CMK (cell line): ENCODE measurements at regions not wholly inside any gene's neighbourhood (a gene's known extent, or its start where the extent isn't known, plus 50 kb on each side); places are given as distances from the start of the nearest gene placed in this dataset.

Experiments used
- DNase-seq: peaks from one replicate; pipeline ENCODE4 v3.0.0-alpha.2; 2010; ENCODE audit warnings: low read depth

GRCh38 chr4:111717921-111718320, 427.3 kb upstream of the FAM241A start:
- no peak for DNase-seq

- no peak for DNase-seq
Observed at GRCh38 chr4:111718763-111719559, 426.3 kb upstream of the FAM241A start.

- no peak for DNase-seq
Observed at GRCh38 chr4:111720866-111721265, 424.4 kb upstream of the FAM241A start.

GRCh38 chr4:111722213-111722720, 423.0 kb upstream of the FAM241A start:
- DNase-seq = no peak

GRCh38 chr4:111736516-111736915, 408.7 kb upstream of the FAM241A start:
- DNase-seq = no peak

- no peak for DNase-seq
Observed at GRCh38 chr4:111744847-111745246, 400.4 kb upstream of the FAM241A start.

- no peak for DNase-seq
Observed at GRCh38 chr4:111748157-111748556, 397.1 kb upstream of the FAM241A start.

- no peak for DNase-seq
Observed at GRCh38 chr4:111754003-111754402, 391.3 kb upstream of the FAM241A start.

GRCh38 chr4:111755571-111755970, 389.7 kb upstream of the FAM241A start:
- DNase-seq = no peak

GRCh38 chr4:111761531-111761930, 383.7 kb upstream of the FAM241A start:
- no peak for DNase-seq

GRCh38 chr4:111770514-111770913, 374.7 kb upstream of the FAM241A start:
- no peak for DNase-seq

- no peak for DNase-seq
Observed at GRCh38 chr4:111773858-111774257, 371.4 kb upstream of the FAM241A start.

- DNase-seq = no peak
Observed at GRCh38 chr4:111775556-111776297, 369.5 kb upstream of the FAM241A start.

GRCh38 chr4:111776561-111776960, 368.7 kb upstream of the FAM241A start:
- DNase-seq = no peak

GRCh38 chr4:111778543-111778942, 366.7 kb upstream of the FAM241A start:
- no peak for DNase-seq

- DNase-seq = no peak
Observed at GRCh38 chr4:111780965-111781364, 364.3 kb upstream of the FAM241A start.

GRCh38 chr4:111781611-111782010, 363.6 kb upstream of the FAM241A start:
- DNase-seq = no peak

- DNase-seq = no peak
Observed at GRCh38 chr4:111788099-111788498, 357.2 kb upstream of the FAM241A start.

GRCh38 chr4:111789901-111790640, 355.2 kb upstream of the FAM241A start:
- DNase-seq = no peak

GRCh38 chr4:111792632-111793031, 352.6 kb upstream of the FAM241A start:
- DNase-seq = no peak

- no peak for DNase-seq
Observed at GRCh38 chr4:111793433-111794091, 351.7 kb upstream of the FAM241A start.
